GM12878 (cell line): ENCODE measurements at regions not wholly inside any gene's neighbourhood (a gene's known extent, or its start where the extent isn't known, plus 50 kb on each side); places are given as distances from the start of the nearest gene placed in this dataset.

Experiments
- KAT2A ChIP-seq: conservative IDR thresholded peaks from 2 replicates; pipeline ENCODE4 v1.6.1; 2011; ENCODE audit warnings: low read depth, low read length; ENCODE audit not compliant: control insufficient read depth
- TF ChIP-seq, protein P1 (sequence below), 3 experiments: IDR thresholded peaks in 2 of 3; conservative IDR thresholded peaks in 1 of 3; 2 replicates each; pipeline ENCODE4 v1.5.1; 2011; ENCODE audit warnings: low read depth in 3 of 3, low read length in 3 of 3, mild to moderate bottlenecking in 3 of 3, control low read depth in 2 of 3, moderate library complexity in 2 of 3, inconsistent platforms in 1 of 3, mixed read lengths in 1 of 3; ENCODE audit not compliant: control insufficient read depth in 2 of 3, insufficient read depth in 1 of 3; ENCODE audit errors: extremely low read depth in 1 of 3

DNA sequence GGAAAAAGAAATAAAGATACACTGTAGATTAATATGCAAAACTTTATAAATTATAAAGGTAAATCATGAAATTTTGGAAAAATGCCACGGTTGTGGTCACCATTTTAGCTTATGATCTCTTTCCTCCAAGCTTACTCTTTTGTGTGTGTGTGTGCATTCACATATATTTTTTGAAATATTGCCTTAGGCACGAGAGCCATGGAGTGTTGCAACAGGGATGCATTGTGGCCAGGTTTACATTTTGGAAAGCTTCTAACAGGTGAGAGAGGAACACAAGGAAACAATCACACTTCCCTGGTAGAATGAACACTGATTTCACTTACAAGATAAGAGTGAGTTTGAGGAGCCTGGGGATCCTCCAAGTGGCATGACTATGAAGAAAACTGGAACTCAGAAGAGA, 214.5 kb upstream of the TENT5A start:
- TF ChIP-seq KAT2A = no peak
- TF ChIP-seq, protein P1, sequence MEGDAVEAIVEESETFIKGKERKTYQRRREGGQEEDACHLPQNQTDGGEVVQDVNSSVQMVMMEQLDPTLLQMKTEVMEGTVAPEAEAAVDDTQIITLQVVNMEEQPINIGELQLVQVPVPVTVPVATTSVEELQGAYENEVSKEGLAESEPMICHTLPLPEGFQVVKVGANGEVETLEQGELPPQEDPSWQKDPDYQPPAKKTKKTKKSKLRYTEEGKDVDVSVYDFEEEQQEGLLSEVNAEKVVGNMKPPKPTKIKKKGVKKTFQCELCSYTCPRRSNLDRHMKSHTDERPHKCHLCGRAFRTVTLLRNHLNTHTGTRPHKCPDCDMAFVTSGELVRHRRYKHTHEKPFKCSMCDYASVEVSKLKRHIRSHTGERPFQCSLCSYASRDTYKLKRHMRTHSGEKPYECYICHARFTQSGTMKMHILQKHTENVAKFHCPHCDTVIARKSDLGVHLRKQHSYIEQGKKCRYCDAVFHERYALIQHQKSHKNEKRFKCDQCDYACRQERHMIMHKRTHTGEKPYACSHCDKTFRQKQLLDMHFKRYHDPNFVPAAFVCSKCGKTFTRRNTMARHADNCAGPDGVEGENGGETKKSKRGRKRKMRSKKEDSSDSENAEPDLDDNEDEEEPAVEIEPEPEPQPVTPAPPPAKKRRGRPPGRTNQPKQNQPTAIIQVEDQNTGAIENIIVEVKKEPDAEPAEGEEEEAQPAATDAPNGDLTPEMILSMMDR (IDR thresholded peaks at IDR 0.05 in 2 of 3, conservative IDR thresholded peaks at IDR 0.05 in 1 of 3; ENCODE audit: control insufficient read depth in 2 of 3, extremely low read depth in 1 of 3, insufficient read depth in 1 of 3, low read depth in 3 of 3, low read length in 3 of 3) = no peak
